HepG2 (cell line): ENCODE measurements at regions not wholly inside any gene's neighbourhood (a gene's known extent, or its start where the extent isn't known, plus 50 kb on each side); places are given as distances from the start of the nearest gene placed in this dataset.

Experiments
- ATAC-seq: fragments of 200-7000 bp; cut with Tn5 transposase; 3 replicates; pipeline ENCODE4 v1.9.1; 2020; ENCODE audit warnings: mild to moderate bottlenecking, moderate library complexity
- BruUV-seq: library from RNA; stranded (reverse); fragments of 400-500 nt; replicated peaks from 2 replicates; lab custom pipeline; 2021; lab: Mats Ljungman, UMichigan
- CTCF ChIA-PET: fragments of 300-600 bp; formaldehyde crosslinking; extraction: SDS; loops from one replicate; lab custom pipeline; 2021; ENCODE audit warnings: low total read pairs, inconsistent platforms, low intra/inter-chr PET ratio; lab: Yijun Ruan, JAX
- POLR2A ChIA-PET: fragments of 350-600 bp; sonication (Branson Sonifier 250); formaldehyde crosslinking; loops from one replicate; lab custom pipeline; 2020; ENCODE audit warnings: antibody characterized with exemption, inconsistent platforms; lab: Yijun Ruan, JAX
- DNase-seq: peaks from one replicate; pipeline ENCODE4 v3.0.0-alpha.2; 2015; ENCODE audit warnings: low spot score
- FAIRE-seq: peaks from 3 replicates; lab custom pipeline; 2011; peaks lifted over from hg19 to GRCh38; lab: Jason Lieb, UNC
- H2AFZ ChIP-seq: one replicate; pipeline ENCODE4 v1.6.1; 2011; ENCODE audit warnings: low read length, inconsistent platforms
- H3K27ac ChIP-seq: fragments of 300-600 bp; 3 replicates; pipeline ENCODE4 v1.8.0; 2011; ENCODE audit warnings: mixed run types, mild to moderate bottlenecking, mixed read lengths, low read length, inconsistent platforms; ENCODE audit not compliant: insufficient read depth; ENCODE audit errors: extremely low read length
- H3K27me3 ChIP-seq, 2 experiments: fragments of 200-600 bp in 1 of 2; 2 replicates in 1 of 2; 3 replicates in 1 of 2; pipeline versions ENCODE4 v1.6.0 to v1.8.0; 2011; ENCODE audit warnings: low read length in 2 of 2, mild to moderate bottlenecking in 2 of 2, moderate library complexity in 2 of 2, inconsistent platforms in 1 of 2; ENCODE audit not compliant: insufficient read depth in 2 of 2, control insufficient read depth in 1 of 2
- H3K36me3 ChIP-seq, 2 experiments: fragments of 200-600 bp in 1 of 2; replicated peaks in 1 of 2; 2 replicates in 1 of 2; 3 replicates in 1 of 2; pipeline versions ENCODE4 v1.5.1 to v1.8.0; 2011; ENCODE audit warnings: low read length in 2 of 2, inconsistent platforms in 1 of 2; ENCODE audit not compliant: insufficient read depth in 2 of 2, control insufficient read depth in 1 of 2
- H3K4me1 ChIP-seq: 2 replicates; pipeline ENCODE4 v1.5.1; 2012; ENCODE audit warnings: low read length, inconsistent platforms; ENCODE audit not compliant: insufficient read depth
- H3K4me2 ChIP-seq: 2 replicates; pipeline ENCODE4 v1.6.0; 2011; ENCODE audit warnings: low read depth, low read length, inconsistent platforms
- H3K4me3 ChIP-seq, 3 experiments: fragments of 200-600 bp in 1 of 3; sonication (generic), shearing (Covaris generic) in 1 of 3; replicated peaks in 1 of 3; 2 replicates each; pipeline ENCODE4 v1.5.1; 2011 to 2016; ENCODE audit warnings: low read length in 3 of 3, inconsistent platforms in 2 of 3, low read depth in 2 of 3, mild to moderate bottlenecking in 2 of 3, control low read depth in 1 of 3, mixed read lengths in 1 of 3; ENCODE audit not compliant: insufficient read depth in 1 of 3
- H3K79me2 ChIP-seq: one replicate; pipeline ENCODE4 v1.6.1; 2011; ENCODE audit warnings: low read length, inconsistent platforms; ENCODE audit not compliant: insufficient read depth
- H3K9ac ChIP-seq: 2 replicates; pipeline ENCODE4 v1.6.0; 2011; ENCODE audit warnings: mild to moderate bottlenecking, low read depth, low read length, inconsistent platforms; ENCODE audit not compliant: insufficient read depth
- H3K9me3 ChIP-seq: 2 replicates; pipeline ENCODE4 v1.5.1; 2012; ENCODE audit warnings: mild to moderate bottlenecking, low read length
- H4K20me1 ChIP-seq: 2 replicates; pipeline ENCODE4 v1.6.0; 2011; ENCODE audit warnings: inconsistent platforms, mild to moderate bottlenecking, low read length, moderate library complexity; ENCODE audit not compliant: insufficient read depth
- ATF7 ChIP-seq, 2 experiments: fragments of 450-650 bp in 1 of 2; sonication (generic) in 1 of 2; formaldehyde crosslinking in 1 of 2; IDR thresholded peaks; 2 replicates each; pipeline versions ENCODE4 v1.4.0 to v1.6.1; 2016 to 2020; ENCODE audit warnings: antibody characterized with exemption in 1 of 2, mild to moderate bottlenecking in 1 of 2, missing genetic modification reagents in 1 of 2
- DR1 ChIP-seq: sonication (generic); formaldehyde crosslinking; IDR thresholded peaks from 2 replicates; pipeline ENCODE4 v1.8.0; 2021; ENCODE audit warnings: mild to moderate bottlenecking, missing genetic modification reagents, inconsistent platforms
- HINFP ChIP-seq: sonication (generic); formaldehyde crosslinking; IDR thresholded peaks from 2 replicates; pipeline ENCODE4 v1.4.0; 2020; ENCODE audit warnings: low read depth, mild to moderate bottlenecking, missing genetic modification reagents
- KDM1A ChIP-seq: IDR thresholded peaks from 2 replicates; pipeline ENCODE4 v1.6.1; 2016; ENCODE audit warnings: missing compliant biosample characterization
- KLF11 ChIP-seq: IDR thresholded peaks from 2 replicates; pipeline ENCODE4 v1.6.1; 2016; ENCODE audit warnings: missing compliant biosample characterization
- NR2C2 ChIP-seq: sonication (generic); formaldehyde crosslinking; IDR thresholded peaks from 2 replicates; pipeline ENCODE4 v1.4.0; 2020; ENCODE audit warnings: missing genetic modification reagents, mild to moderate bottlenecking, moderate library complexity, borderline replicate concordance
- SETDB1 ChIP-seq: sonication (generic); formaldehyde crosslinking; IDR thresholded peaks from 2 replicates; pipeline ENCODE4 v1.5.1; 2020; ENCODE audit warnings: missing genetic modification reagents, mild to moderate bottlenecking, borderline replicate concordance
- ZBTB38 ChIP-seq: sonication (generic); formaldehyde crosslinking; IDR thresholded peaks from 2 replicates; pipeline ENCODE4 v1.5.1; 2020; ENCODE audit warnings: mild to moderate bottlenecking, missing genetic modification reagents
- ZFP41 ChIP-seq: sonication (generic); formaldehyde crosslinking; IDR thresholded peaks from 2 replicates; pipeline ENCODE4 v1.4.0; 2020; ENCODE audit warnings: mild to moderate bottlenecking, missing genetic modification reagents, borderline replicate concordance
- ZFP62 ChIP-seq: sonication (generic); formaldehyde crosslinking; IDR thresholded peaks from 2 replicates; pipeline ENCODE4 v1.4.0; 2020; ENCODE audit warnings: missing genetic modification reagents
- ZNF296 ChIP-seq: sonication (generic); formaldehyde crosslinking; conservative IDR thresholded peaks from 2 replicates; pipeline ENCODE4 v1.5.0; 2020; ENCODE audit warnings: mild to moderate bottlenecking, missing genetic modification reagents
- ZNF431 ChIP-seq: sonication (generic); formaldehyde crosslinking; IDR thresholded peaks from 2 replicates; pipeline ENCODE4 v1.9.0; 2022; ENCODE audit warnings: missing genetic modification reagents, low read depth, mild to moderate bottlenecking, borderline replicate concordance
- ZNF558 ChIP-seq: sonication (generic); formaldehyde crosslinking; IDR thresholded peaks from 2 replicates; pipeline ENCODE4 v1.9.0; 2022; ENCODE audit warnings: mild to moderate bottlenecking, missing genetic modification reagents, borderline replicate concordance
- ZNF570 ChIP-seq: sonication (generic); formaldehyde crosslinking; IDR thresholded peaks from 2 replicates; pipeline ENCODE4 v1.4.0; 2020; ENCODE audit warnings: mild to moderate bottlenecking, missing genetic modification reagents, borderline replicate concordance
- ZNF720 ChIP-seq: sonication (generic); formaldehyde crosslinking; IDR thresholded peaks from 2 replicates; pipeline ENCODE4 v1.4.0; 2020; ENCODE audit warnings: missing genetic modification reagents
- WGBS: methylation state at CpG from one replicate; pipeline ENCODE4 v1.1.6; 2017; ENCODE audit warnings: low lambda C conversion rate; 5-methylcytosine and 5-hydroxymethylcytosine counted together
- in situ Hi-C: cut with HindIII; loops from 2 replicates; pipeline ENCODE4 v1.10.0; 2017; ENCODE audit warnings: low pct_unique_long_range_greater_than_20kb; ENCODE audit not compliant: extremely low pct_ligation_motif_present
- intact Hi-C: fragments of 100-400 bp; cut with micrococcal nuclease; formaldehyde crosslinking; loops from one replicate; pipeline ENCODE4 v1.10.0; 2022; ENCODE audit not compliant: unreplicated experiment
- TF ChIP-seq, protein P1 (sequence below): sonication (generic); formaldehyde crosslinking; IDR thresholded peaks from 2 replicates; pipeline ENCODE4 v1.5.0; 2020; ENCODE audit warnings: mild to moderate bottlenecking, missing genetic modification reagents, borderline replicate concordance
- TF ChIP-seq, protein P2 (sequence below): sonication (generic); formaldehyde crosslinking; IDR thresholded peaks from 2 replicates; pipeline ENCODE4 v1.5.1; 2020; ENCODE audit warnings: mild to moderate bottlenecking, missing genetic modification reagents, moderate library complexity

- FAIRE-seq (no peak), DNase-seq (no peak), ATAC-seq (no peak)
- TF ChIP-seq, protein P1, sequence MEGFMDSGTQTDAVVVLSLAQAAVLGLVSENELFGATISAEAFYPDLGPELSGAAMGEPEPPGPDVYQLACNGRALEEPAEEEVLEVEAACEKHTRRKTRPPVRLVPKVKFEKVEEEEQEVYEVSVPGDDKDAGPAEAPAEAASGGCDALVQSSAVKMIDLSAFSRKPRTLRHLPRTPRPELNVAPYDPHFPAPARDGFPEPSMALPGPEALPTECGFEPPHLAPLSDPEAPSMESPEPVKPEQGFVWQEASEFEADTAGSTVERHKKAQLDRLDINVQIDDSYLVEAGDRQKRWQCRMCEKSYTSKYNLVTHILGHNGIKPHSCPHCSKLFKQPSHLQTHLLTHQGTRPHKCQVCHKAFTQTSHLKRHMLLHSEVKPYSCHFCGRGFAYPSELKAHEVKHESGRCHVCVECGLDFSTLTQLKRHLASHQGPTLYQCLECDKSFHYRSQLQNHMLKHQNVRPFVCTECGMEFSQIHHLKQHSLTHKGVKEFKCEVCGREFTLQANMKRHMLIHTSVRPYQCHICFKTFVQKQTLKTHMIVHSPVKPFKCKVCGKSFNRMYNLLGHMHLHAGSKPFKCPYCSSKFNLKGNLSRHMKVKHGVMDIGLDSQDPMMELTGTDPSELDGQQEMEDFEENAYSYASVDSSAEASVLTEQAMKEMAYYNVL, result no peak
- TF ChIP-seq DR1 (no peak), ZFP62 (CRISPR knock-in tag) (no peak), ATF7 (IDR thresholded peaks at IDR 0.05) (no peak), ATF7 (CRISPR knock-in tag; IDR thresholded peaks at IDR 0.05) (no peak), KDM1A (CRISPR knock-in tag) (no peak), HINFP (no peak), ZNF570 (CRISPR knock-in tag) (no peak), SETDB1 (CRISPR knock-in tag) (no peak), KLF11 (CRISPR knock-in tag) (no peak), ZNF431 (CRISPR knock-in tag) (no peak), ZFP41 (CRISPR knock-in tag) (no peak), ZNF296 (CRISPR knock-in tag) (no peak), ZNF720 (CRISPR knock-in tag) (no peak), ZBTB38 (CRISPR knock-in tag) (no peak), ZNF558 (CRISPR knock-in tag) (no peak), NR2C2 (CRISPR knock-in tag) (no peak)
- TF ChIP-seq, protein P2, sequence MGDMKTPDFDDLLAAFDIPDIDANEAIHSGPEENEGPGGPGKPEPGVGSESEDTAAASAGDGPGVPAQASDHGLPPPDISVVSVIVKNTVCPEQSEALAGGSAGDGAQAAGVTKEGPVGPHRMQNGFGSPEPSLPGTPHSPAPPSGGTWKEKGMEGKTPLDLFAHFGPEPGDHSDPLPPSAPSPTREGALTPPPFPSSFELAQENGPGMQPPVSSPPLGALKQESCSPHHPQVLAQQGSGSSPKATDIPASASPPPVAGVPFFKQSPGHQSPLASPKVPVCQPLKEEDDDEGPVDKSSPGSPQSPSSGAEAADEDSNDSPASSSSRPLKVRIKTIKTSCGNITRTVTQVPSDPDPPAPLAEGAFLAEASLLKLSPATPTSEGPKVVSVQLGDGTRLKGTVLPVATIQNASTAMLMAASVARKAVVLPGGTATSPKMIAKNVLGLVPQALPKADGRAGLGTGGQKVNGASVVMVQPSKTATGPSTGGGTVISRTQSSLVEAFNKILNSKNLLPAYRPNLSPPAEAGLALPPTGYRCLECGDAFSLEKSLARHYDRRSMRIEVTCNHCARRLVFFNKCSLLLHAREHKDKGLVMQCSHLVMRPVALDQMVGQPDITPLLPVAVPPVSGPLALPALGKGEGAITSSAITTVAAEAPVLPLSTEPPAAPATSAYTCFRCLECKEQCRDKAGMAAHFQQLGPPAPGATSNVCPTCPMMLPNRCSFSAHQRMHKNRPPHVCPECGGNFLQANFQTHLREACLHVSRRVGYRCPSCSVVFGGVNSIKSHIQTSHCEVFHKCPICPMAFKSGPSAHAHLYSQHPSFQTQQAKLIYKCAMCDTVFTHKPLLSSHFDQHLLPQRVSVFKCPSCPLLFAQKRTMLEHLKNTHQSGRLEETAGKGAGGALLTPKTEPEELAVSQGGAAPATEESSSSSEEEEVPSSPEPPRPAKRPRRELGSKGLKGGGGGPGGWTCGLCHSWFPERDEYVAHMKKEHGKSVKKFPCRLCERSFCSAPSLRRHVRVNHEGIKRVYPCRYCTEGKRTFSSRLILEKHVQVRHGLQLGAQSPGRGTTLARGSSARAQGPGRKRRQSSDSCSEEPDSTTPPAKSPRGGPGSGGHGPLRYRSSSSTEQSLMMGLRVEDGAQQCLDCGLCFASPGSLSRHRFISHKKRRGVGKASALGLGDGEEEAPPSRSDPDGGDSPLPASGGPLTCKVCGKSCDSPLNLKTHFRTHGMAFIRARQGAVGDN (CRISPR knock-in tag), result no peak
- Histone ChIP-seq H3K36me3 (no peaks in the 10 kb centered on the region), H2AFZ (no peak overlapping the region), H3K4me1 (no peaks in the 10 kb centered on the region), H3K9me3 (peaks cover 12% of the 10 kb centered on the region), H3K4me2 (no peak overlapping the region), H3K4me3 (no peak overlapping the region), H3K27ac (no peak overlapping the region), H3K79me2 (no peaks in the 10 kb centered on the region), H3K9ac (no peak overlapping the region), H4K20me1 (no peaks in the 10 kb centered on the region), H3K27me3 (no peaks in the 10 kb centered on the region)
- WGBS, result 4% methylated on average over 21 of the region's 25 CpGs
- ChIA-PET POLR2A (no interaction called here), CTCF (no interaction called here)
- in situ Hi-C loops (no loop called here), intact Hi-C loops (no loop called here)
- no TSS peak for BruUV-seq
Observed at GRCh38 chr11:23399995-23400394, 539.7 kb upstream of the CCDC179 start.
